H1 (cell line): ENCODE measurements at regions not wholly inside any gene's neighbourhood (a gene's known extent, or its start where the extent isn't known, plus 50 kb on each side); places are given as distances from the start of the nearest gene placed in this dataset.

Source experiments
- BRCA1 ChIP-seq: IDR thresholded peaks from 2 replicates; pipeline ENCODE4 v1.6.1; 2012; ENCODE audit warnings: low read depth, low read length, improper control_type of control experiment
- CEBPB ChIP-seq: IDR thresholded peaks from 2 replicates; pipeline ENCODE4 v1.6.1; 2012; ENCODE audit warnings: low read depth, low read length
- CTCF ChIP-seq, 3 experiments: IDR thresholded peaks; 1 replicate in 2 of 3; 2 replicates in 1 of 3; pipeline versions ENCODE4 v1.5.1 to v1.6.1; 2011; ENCODE audit warnings: low read length in 3 of 3, mild to moderate bottlenecking in 3 of 3, inconsistent platforms in 2 of 3, low read depth in 1 of 3, moderate library complexity in 1 of 3; ENCODE audit not compliant: insufficient read depth in 1 of 3; ENCODE audit errors: control extremely low read depth in 1 of 3
- MAX ChIP-seq: IDR thresholded peaks from 2 replicates; pipeline ENCODE4 v1.6.1; 2012; ENCODE audit warnings: inconsistent platforms
- RFX5 ChIP-seq: IDR thresholded peaks from 2 replicates; pipeline ENCODE4 v1.6.1; 2011; ENCODE audit warnings: low read depth, low read length, improper control_type of control experiment, borderline replicate concordance
- SRF ChIP-seq: IDR thresholded peaks from 2 replicates; pipeline ENCODE4 v1.6.1; 2011; ENCODE audit warnings: mild to moderate bottlenecking, low read depth, low read length, moderate library complexity
- SUZ12 ChIP-seq: fragments of 200-600 bp; sonication (generic); IDR thresholded peaks from 2 replicates; pipeline ENCODE4 v1.6.1; 2012; ENCODE audit warnings: mild to moderate bottlenecking, inconsistent platforms, low read length, moderate library complexity, mixed read lengths
- TF ChIP-seq, protein P1 (sequence below): IDR thresholded peaks from 2 replicates; pipeline ENCODE4 v1.6.1; 2012; ENCODE audit warnings: inconsistent platforms

DNA sequence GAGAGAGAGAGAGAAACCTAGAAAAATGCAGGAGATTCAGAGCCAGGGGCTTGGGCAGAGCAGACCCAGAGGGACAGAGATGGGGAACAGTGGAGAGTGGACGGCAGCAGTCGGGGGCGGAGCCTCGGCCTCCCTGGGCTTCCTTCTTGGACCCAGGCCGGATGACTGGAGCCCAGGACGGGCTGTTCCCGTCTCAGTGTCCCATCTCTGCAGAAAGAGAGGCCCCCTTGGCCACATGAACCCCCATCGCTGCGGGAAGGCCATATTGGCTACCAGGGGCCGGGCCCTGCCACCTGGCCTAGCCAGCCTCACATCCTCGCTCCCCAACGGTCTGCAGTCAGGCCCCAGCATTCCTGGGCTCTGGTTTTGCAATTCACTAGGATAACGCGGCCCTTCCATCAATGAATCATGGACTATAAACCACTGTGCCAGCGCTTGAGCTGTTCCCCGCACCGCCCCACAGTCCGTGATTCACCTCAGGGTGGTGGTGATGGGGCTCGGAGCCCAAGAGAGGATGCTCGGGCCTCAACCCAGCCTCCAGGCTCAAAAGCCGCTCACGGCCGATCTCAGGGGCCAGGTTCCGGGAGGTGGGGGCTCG, 116.5 kb downstream of the RFLNA start:
- TF ChIP-seq CTCF (IDR thresholded peaks at IDR 0.05; ENCODE audit: control extremely low read depth in 1 of 3, insufficient read depth in 1 of 3, low read depth in 1 of 3, low read length in 3 of 3) (no peak), MAX (no peak), RFX5 (no peak), BRCA1 (no peak), SRF (no peak), CEBPB (no peak), SUZ12 (no peak)
- TF ChIP-seq, protein P1, sequence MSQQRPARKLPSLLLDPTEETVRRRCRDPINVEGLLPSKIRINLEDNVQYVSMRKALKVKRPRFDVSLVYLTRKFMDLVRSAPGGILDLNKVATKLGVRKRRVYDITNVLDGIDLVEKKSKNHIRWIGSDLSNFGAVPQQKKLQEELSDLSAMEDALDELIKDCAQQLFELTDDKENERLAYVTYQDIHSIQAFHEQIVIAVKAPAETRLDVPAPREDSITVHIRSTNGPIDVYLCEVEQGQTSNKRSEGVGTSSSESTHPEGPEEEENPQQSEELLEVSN = no peak
